Duodenal mucosa (tissue), 2 donors: ENCODE measurements at regions not wholly inside any gene's neighbourhood (a gene's known extent, or its start where the extent isn't known, plus 50 kb on each side); places are given as distances from the start of the nearest gene placed in this dataset.

Source experiments
- H3K27ac ChIP-seq: one replicate; pipeline ENCODE4 v1.7.0; 2013; ENCODE audit warnings: low read depth, low read length
- H3K27me3 ChIP-seq, 2 donors: one replicate each; pipeline ENCODE4 v1.7.0; 2013; ENCODE audit warnings: low read length in 2 of 2, control low read depth in 1 of 2; ENCODE audit not compliant: insufficient read depth in 2 of 2, control insufficient read depth in 1 of 2
- H3K36me3 ChIP-seq, 2 donors: one replicate each; pipeline ENCODE4 v1.7.0; 2013; ENCODE audit warnings: low read length in 2 of 2, control low read depth in 1 of 2; ENCODE audit not compliant: insufficient read depth in 2 of 2, control insufficient read depth in 1 of 2
- H3K4me1 ChIP-seq, 2 donors: one replicate each; pipeline ENCODE4 v1.7.0; 2013; ENCODE audit warnings: low read length in 2 of 2, control low read depth in 1 of 2; ENCODE audit not compliant: insufficient read depth in 2 of 2, control insufficient read depth in 1 of 2
- H3K4me3 ChIP-seq, 2 donors: one replicate each; pipeline ENCODE4 v1.7.0; 2013; ENCODE audit warnings: low read length in 2 of 2, low read depth in 1 of 2
- H3K9ac ChIP-seq, 2 donors: one replicate each; pipeline ENCODE4 v1.7.0; 2013; ENCODE audit warnings: low read length in 2 of 2, low read depth in 1 of 2
- H3K9me3 ChIP-seq, 2 donors: one replicate each; pipeline ENCODE4 v1.7.0; 2013; ENCODE audit warnings: low read length in 2 of 2, control low read depth in 1 of 2; ENCODE audit not compliant: control insufficient read depth in 1 of 2

- no peak overlapping the region for H3K4me3 ChIP-seq
- no peak overlapping the region for H3K27ac ChIP-seq
- H3K9ac ChIP-seq, result no peak overlapping the region
- no peaks in the 10 kb centered on the region for H3K4me1 ChIP-seq
- H3K9me3 ChIP-seq, result no peaks in the 10 kb centered on the region
- H3K27me3 ChIP-seq, result no peaks in the 10 kb centered on the region
- no peaks in the 10 kb centered on the region for H3K36me3 ChIP-seq
These were observed 459.9 kb upstream of the MAF start for GRCh38 chr16:80060470-80060869.

GRCh38 chr16:80059836-80060235, 459.3 kb upstream of the MAF start:
- Histone ChIP-seq H3K9me3 (no peaks in the 10 kb centered on the region), H3K9ac (no peak overlapping the region), H3K27me3 (no peaks in the 10 kb centered on the region), H3K4me3 (no peak overlapping the region), H3K4me1 (no peaks in the 10 kb centered on the region), H3K36me3 (no peaks in the 10 kb centered on the region), H3K27ac (no peak overlapping the region)

- Histone ChIP-seq H3K9ac (no peak overlapping the region), H3K9me3 (no peaks in the 10 kb centered on the region), H3K4me3 (no peak overlapping the region), H3K36me3 (no peaks in the 10 kb centered on the region), H3K27me3 (no peaks in the 10 kb centered on the region), H3K4me1 (no peaks in the 10 kb centered on the region), H3K27ac (no peak overlapping the region)
These were observed 457.7 kb upstream of the MAF start for GRCh38 chr16:80058214-80058613.

GRCh38 chr16:80056324-80056723, 455.8 kb upstream of the MAF start:
- no peaks in the 10 kb centered on the region for H3K27me3 ChIP-seq
- H3K36me3 ChIP-seq, result no peaks in the 10 kb centered on the region
- no peaks in the 10 kb centered on the region for H3K4me1 ChIP-seq
- H3K27ac ChIP-seq, result no peak overlapping the region
- no peak overlapping the region for H3K9ac ChIP-seq
- H3K9me3 ChIP-seq, result no peaks in the 10 kb centered on the region
- no peak overlapping the region for H3K4me3 ChIP-seq

GRCh38 chr16:80055831-80056230, 455.3 kb upstream of the MAF start:
- H3K4me3 ChIP-seq, result no peak overlapping the region
- no peak overlapping the region for H3K27ac ChIP-seq
- no peaks in the 10 kb centered on the region for H3K4me1 ChIP-seq
- no peaks in the 10 kb centered on the region for H3K27me3 ChIP-seq
- no peaks in the 10 kb centered on the region for H3K36me3 ChIP-seq
- no peaks in the 10 kb centered on the region for H3K9me3 ChIP-seq
- H3K9ac ChIP-seq, result no peak overlapping the region

- Histone ChIP-seq H3K9ac (no peak overlapping the region), H3K4me3 (no peak overlapping the region), H3K4me1 (no peaks in the 10 kb centered on the region), H3K27ac (no peak overlapping the region), H3K36me3 (no peaks in the 10 kb centered on the region), H3K27me3 (no peaks in the 10 kb centered on the region), H3K9me3 (no peaks in the 10 kb centered on the region)
These were observed 454.1 kb upstream of the MAF start for GRCh38 chr16:80054647-80055046.

- Histone ChIP-seq H3K27ac (no peak overlapping the region), H3K9me3 (no peaks in the 10 kb centered on the region), H3K9ac (no peak overlapping the region), H3K36me3 (no peaks in the 10 kb centered on the region), H3K27me3 (peaks cover 0 to 6% of the 10 kb centered on the region in 2 donors), H3K4me3 (no peak overlapping the region), H3K4me1 (no peaks in the 10 kb centered on the region)
These were observed 450.5 kb upstream of the MAF start for GRCh38 chr16:80051040-80051439.

- peaks cover 0 to 3% of the 10 kb centered on the region in 2 donors for H3K4me1 ChIP-seq
- no peak overlapping the region for H3K27ac ChIP-seq
- H3K9me3 ChIP-seq, result no peaks in the 10 kb centered on the region
- H3K36me3 ChIP-seq, result no peaks in the 10 kb centered on the region
- no peak overlapping the region for H3K9ac ChIP-seq
- H3K27me3 ChIP-seq, result peaks cover 0 to 10% of the 10 kb centered on the region in 2 donors
- no peak overlapping the region for H3K4me3 ChIP-seq
These were observed 447.7 kb upstream of the MAF start for GRCh38 chr16:80048250-80048649.

GRCh38 chr16:80047842-80048241, 447.3 kb upstream of the MAF start:
- Histone ChIP-seq H3K9ac (no peak overlapping the region), H3K36me3 (no peaks in the 10 kb centered on the region), H3K27me3 (peaks cover 0 to 10% of the 10 kb centered on the region in 2 donors), H3K27ac (no peak overlapping the region), H3K4me3 (no peak overlapping the region), H3K4me1 (peaks cover 0 to 3% of the 10 kb centered on the region in 2 donors), H3K9me3 (no peaks in the 10 kb centered on the region)

GRCh38 chr16:80046848-80047247, 446.3 kb upstream of the MAF start:
- H3K4me1 ChIP-seq, result peaks cover 0 to 3% of the 10 kb centered on the region in 2 donors
- no peak overlapping the region for H3K9ac ChIP-seq
- H3K27ac ChIP-seq, result no peak overlapping the region
- H3K4me3 ChIP-seq, result no peak overlapping the region
- H3K27me3 ChIP-seq, result peaks cover 0 to 10% of the 10 kb centered on the region in 2 donors
- H3K9me3 ChIP-seq, result no peaks in the 10 kb centered on the region
- H3K36me3 ChIP-seq, result no peaks in the 10 kb centered on the region

- no peaks in the 10 kb centered on the region for H3K9me3 ChIP-seq
- H3K27me3 ChIP-seq, result peaks cover 0 to 10% of the 10 kb centered on the region in 2 donors
- H3K4me1 ChIP-seq, result peaks cover 0 to 3% of the 10 kb centered on the region in 2 donors
- H3K4me3 ChIP-seq, result no peak overlapping the region
- H3K9ac ChIP-seq, result no peak overlapping the region
- no peak overlapping the region for H3K27ac ChIP-seq
- H3K36me3 ChIP-seq, result no peaks in the 10 kb centered on the region
These were observed 445.7 kb upstream of the MAF start for GRCh38 chr16:80046261-80046660.
